K562 (cell line): ENCODE measurements at regions not wholly inside any gene's neighbourhood (a gene's known extent, or its start where the extent isn't known, plus 50 kb on each side); places are given as distances from the start of the nearest gene placed in this dataset.

Source experiments
- ATAC-seq: fragments of 200-7000 bp; cut with Tn5 transposase; 3 replicates; pipeline ENCODE4 v1.9.1; 2020; ENCODE audit warnings: moderate library complexity
- BruUV-seq: library from RNA; stranded (reverse); fragments of 400-500 nt; replicated peaks from 2 replicates; lab custom pipeline; 2021; lab: Mats Ljungman, UMichigan
- CTCF ChIA-PET: fragments of 300-600 bp; formaldehyde crosslinking; extraction: SDS; loops from one replicate; lab custom pipeline; 2021; ENCODE audit warnings: low intra/inter-chr PET ratio; lab: Yijun Ruan, JAX
- POLR2A ChIA-PET: fragments of 300-600, 350-650 bp; sonication (Branson Sonifier 250); formaldehyde crosslinking; extraction: SDS; loops from one replicate; lab custom pipeline; 2021; ENCODE audit warnings: antibody characterized with exemption, inconsistent platforms; lab: Yijun Ruan, JAX
- DNase-seq, 4 experiments: peaks; one replicate each; pipeline versions ENCODE4 v3.0.0 to v3.0.0-alpha.2; 2011 to 2018; ENCODE audit warnings: low spot score in 3 of 4, mixed read lengths in 3 of 4; ENCODE audit errors: extremely low read depth in 1 of 4
- FAIRE-seq: peaks from 2 replicates; lab custom pipeline; 2011; peaks lifted over from hg19 to GRCh38; lab: Jason Lieb, UNC
- H2AFZ ChIP-seq: 2 replicates; pipeline ENCODE4 v1.6.0; 2011; ENCODE audit warnings: low read depth, low read length, control low read depth, inconsistent platforms
- H3K27ac ChIP-seq: fragments of 200-600 bp; 3 replicates; pipeline ENCODE4 v1.8.0; 2011; ENCODE audit warnings: low read depth, mild to moderate bottlenecking, control low read depth, inconsistent platforms, low read length, moderate library complexity, mixed read lengths; ENCODE audit errors: extremely low read depth
- H3K27me3 ChIP-seq, 2 experiments: fragments of 300-600 bp in 1 of 2; 2 replicates in 1 of 2; 3 replicates in 1 of 2; pipeline versions ENCODE4 v1.6.0 to v1.8.0; 2011; ENCODE audit warnings: inconsistent platforms in 2 of 2, low read length in 2 of 2, mild to moderate bottlenecking in 1 of 2, mixed read lengths in 1 of 2, moderate library complexity in 1 of 2; ENCODE audit not compliant: control insufficient read depth in 2 of 2, insufficient read depth in 2 of 2
- H3K36me3 ChIP-seq: fragments of 300-600 bp; 3 replicates; pipeline ENCODE4 v1.8.0; 2011; ENCODE audit warnings: mild to moderate bottlenecking, low read length, inconsistent platforms; ENCODE audit not compliant: control insufficient read depth, insufficient read depth
- H3K4me1 ChIP-seq, 2 experiments: fragments of 200-600 bp in 1 of 2; replicated peaks in 1 of 2; 2 replicates in 1 of 2; 3 replicates in 1 of 2; pipeline versions ENCODE4 v1.5.1 to v1.8.0; 2011; ENCODE audit warnings: inconsistent platforms in 2 of 2, low read length in 2 of 2, mild to moderate bottlenecking in 1 of 2, mixed read lengths in 1 of 2, moderate library complexity in 1 of 2; ENCODE audit not compliant: control insufficient read depth in 2 of 2, insufficient read depth in 2 of 2
- H3K4me2 ChIP-seq: 2 replicates; pipeline ENCODE4 v1.6.1; 2011; ENCODE audit warnings: low read length, control low read depth, inconsistent platforms, mixed read lengths; ENCODE audit not compliant: insufficient read depth
- H3K4me3 ChIP-seq: fragments of 200-600 bp; sonication (generic), shearing (Covaris generic); 2 replicates; pipeline ENCODE4 v1.5.1; 2016; ENCODE audit warnings: control low read depth, inconsistent platforms
- H3K79me2 ChIP-seq: fragments of 200-600 bp; 3 replicates; pipeline ENCODE4 v1.8.0; 2011; ENCODE audit warnings: low read length, inconsistent platforms; ENCODE audit not compliant: control insufficient read depth, insufficient read depth
- H3K9ac ChIP-seq, 2 experiments: 2 replicates each; pipeline versions ENCODE4 v1.6.0 to v1.6.1; 2011; ENCODE audit warnings: low read depth in 2 of 2, low read length in 2 of 2, control low read depth in 1 of 2, inconsistent platforms in 1 of 2, mild to moderate bottlenecking in 1 of 2, mixed read lengths in 1 of 2; ENCODE audit not compliant: insufficient read depth in 1 of 2
- H3K9me1 ChIP-seq: one replicate; pipeline ENCODE4 v1.6.0; 2011; ENCODE audit warnings: inconsistent platforms, mild to moderate bottlenecking, low read length, moderate library complexity; ENCODE audit not compliant: control insufficient read depth, insufficient read depth
- H3K9me3 ChIP-seq: replicated peaks from 2 replicates; pipeline ENCODE4 v1.5.1; 2011; ENCODE audit warnings: low read depth, low read length, inconsistent platforms; ENCODE audit not compliant: control insufficient read depth, insufficient read depth
- H4K20me1 ChIP-seq: replicated peaks from 2 replicates; pipeline ENCODE4 v1.6.1; 2011; ENCODE audit warnings: low read length, inconsistent platforms, mixed read lengths; ENCODE audit not compliant: control insufficient read depth, insufficient read depth
- PBX2 ChIP-seq, 2 experiments: IDR thresholded peaks in 1 of 2; conservative IDR thresholded peaks in 1 of 2; 2 replicates each; pipeline ENCODE4 v1.6.1; 2016; ENCODE audit warnings: low read depth in 2 of 2, mild to moderate bottlenecking in 1 of 2, missing compliant biosample characterization in 1 of 2, missing genetic modification characterization in 1 of 2, moderate library complexity in 1 of 2
- WGBS: fragments of 100-300 bp; shearing (Covaris generic); methylation state at CpG from one replicate; pipeline ENCODE4 v1.1.6; 2016; ENCODE audit warnings: low coverage, mixed read lengths; ENCODE audit not compliant: insufficient coverage; ENCODE audit errors: missing lambda C conversion rate; 5-methylcytosine and 5-hydroxymethylcytosine counted together
- in situ Hi-C: fragments of 300-500 bp; cut with MboI; formaldehyde crosslinking; loops from 4 replicates; pipeline ENCODE4 v1.15.0; 2018; ENCODE audit warnings: inconsistent platforms, mixed read lengths
- intact Hi-C: fragments of 100-400 bp; cut with micrococcal nuclease; formaldehyde crosslinking; loops from 2 replicates; pipeline ENCODE4 v1.14.2; 2022

- WGBS, result 0% methylated on average over 1 of the region's 1 CpG
- no peak for FAIRE-seq
Measured at GRCh38 chr18:66196805-66197204, 407.1 kb downstream of the CDH19 start.

More at GRCh38 chr18:66196805-66197204, 407.1 kb downstream of the CDH19 start:
- Histone ChIP-seq H2AFZ (no peak overlapping the region), H3K9ac (no peak overlapping the region), H3K4me3 (no peak overlapping the region), H3K79me2 (no peaks in the 10 kb centered on the region; the same call in 2 of the 3 replicates), H3K4me1 (no peaks in the 10 kb centered on the region; a peak in 1 of 5 replicates), H3K9me1 (no peaks in the 10 kb centered on the region), H3K36me3 (no peaks in the 10 kb centered on the region), H3K27me3 (no peaks in the 10 kb centered on the region), H4K20me1 (no peaks in the 10 kb centered on the region), H3K27ac (no peak overlapping the region), H3K9me3 (no peaks in the 10 kb centered on the region), H3K4me2 (no peak overlapping the region)
- in situ Hi-C loops (no loop called here), intact Hi-C loops (no loop called here)
- POLR2A ChIA-PET, result no interaction called here
- TF ChIP-seq PBX2 (CRISPR knock-in tag; IDR thresholded peaks at IDR 0.05; ENCODE audit: low read depth), result no peak
- TF ChIP-seq PBX2 (tag; conservative IDR thresholded peaks at IDR 0.05; ENCODE audit: low read depth), result no peak
- CTCF ChIA-PET, result no interaction called here
- ATAC-seq, result no peak
- no TSS peak for BruUV-seq
- DNase-seq, result no peak
